Ishikawa (cell line): ENCODE measurements at regions not wholly inside any gene's neighbourhood (a gene's known extent, or its start where the extent isn't known, plus 50 kb on each side); places are given as distances from the start of the nearest gene placed in this dataset.

Experiments
- CEBPB ChIP-seq: IDR thresholded peaks from 2 replicates; pipeline ENCODE4 v1.6.1; 2012
- CREB1 ChIP-seq: IDR thresholded peaks from 2 replicates; pipeline ENCODE4 v1.6.1; 2012; ENCODE audit warnings: low read depth
- EP300 ChIP-seq: IDR thresholded peaks from 2 replicates; pipeline ENCODE4 v1.6.1; 2012; ENCODE audit warnings: borderline replicate concordance
- FOXM1 ChIP-seq: IDR thresholded peaks from 2 replicates; pipeline ENCODE4 v1.6.1; 2012; ENCODE audit warnings: low read depth, borderline replicate concordance
- NFIC ChIP-seq: IDR thresholded peaks from 2 replicates; pipeline ENCODE4 v1.6.1; 2012
- REST ChIP-seq: IDR thresholded peaks from 2 replicates; pipeline ENCODE4 v1.6.1; 2012; ENCODE audit warnings: low read depth, mild to moderate bottlenecking
- TCF12 ChIP-seq: IDR thresholded peaks from 2 replicates; pipeline ENCODE4 v1.6.1; 2012; ENCODE audit warnings: low read depth
- YY1 ChIP-seq: IDR thresholded peaks from 2 replicates; pipeline ENCODE4 v1.6.1; 2012; ENCODE audit warnings: low read depth
- ZBTB7A ChIP-seq: IDR thresholded peaks from 2 replicates; pipeline ENCODE4 v1.6.1; 2012; ENCODE audit warnings: low read depth

GRCh38 chr11:23620617-23621016 is 760.3 kb upstream of the CCDC179 start:
- TF ChIP-seq FOXM1 (no peak), YY1 (no peak), ZBTB7A (no peak), EP300 (no peak), REST (no peak), CEBPB (no peak), CREB1 (no peak), NFIC (no peak), TCF12 (no peak)
